GM19463 (cell line): ENCODE measurements at regions not wholly inside any gene's neighbourhood (a gene's known extent, or its start where the extent isn't known, plus 50 kb on each side); places are given as distances from the start of the nearest gene placed in this dataset.
A peak's percentile ranks its signal among the peaks of the same experiment; 100 is the strongest.
"Not testable (repeated sequence)": the region's sequence is repeated elsewhere in the genome, so short reads cannot be mapped to it uniquely, and the experiment has no call there.

Experiments
- ATAC-seq: cut with Tn5 transposase; IDR thresholded peaks from one replicate; pipeline ENCODE4 v1.9.1; 2021; ENCODE audit warnings: mild to moderate bottlenecking, moderate library complexity; ENCODE audit not compliant: unreplicated experiment

DNA sequence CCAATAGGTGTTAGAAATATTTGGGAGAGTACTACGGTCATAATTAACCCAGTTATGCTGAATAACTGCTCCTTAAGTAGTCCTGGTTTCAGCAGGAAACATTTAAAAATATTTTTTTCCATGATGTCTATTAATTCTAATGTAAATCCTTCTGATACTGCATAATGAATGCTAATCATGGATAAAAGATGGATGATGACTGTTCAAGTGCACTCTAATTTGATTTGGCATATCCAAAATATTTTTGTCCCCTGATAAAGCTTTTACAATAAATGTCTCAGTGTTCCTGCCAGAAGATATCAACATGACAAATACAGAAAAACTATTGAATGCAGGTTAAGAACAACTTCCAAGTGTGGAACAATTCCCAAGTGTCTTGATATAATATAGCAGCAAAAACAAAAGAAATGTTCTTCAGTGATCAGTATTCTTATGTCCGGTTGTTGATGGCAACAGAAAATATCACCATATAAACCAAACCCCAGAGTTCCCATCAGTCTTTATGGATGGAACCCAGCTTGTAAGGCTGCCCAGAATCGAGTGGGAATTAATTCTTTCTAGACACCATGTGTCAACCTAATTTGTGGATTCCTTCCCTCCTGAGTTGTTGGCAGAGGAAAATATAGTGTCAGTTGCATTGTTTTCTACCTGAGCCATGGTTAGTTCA is 205.4 kb upstream of the GK2 start:
- no peak for ATAC-seq

DNA sequence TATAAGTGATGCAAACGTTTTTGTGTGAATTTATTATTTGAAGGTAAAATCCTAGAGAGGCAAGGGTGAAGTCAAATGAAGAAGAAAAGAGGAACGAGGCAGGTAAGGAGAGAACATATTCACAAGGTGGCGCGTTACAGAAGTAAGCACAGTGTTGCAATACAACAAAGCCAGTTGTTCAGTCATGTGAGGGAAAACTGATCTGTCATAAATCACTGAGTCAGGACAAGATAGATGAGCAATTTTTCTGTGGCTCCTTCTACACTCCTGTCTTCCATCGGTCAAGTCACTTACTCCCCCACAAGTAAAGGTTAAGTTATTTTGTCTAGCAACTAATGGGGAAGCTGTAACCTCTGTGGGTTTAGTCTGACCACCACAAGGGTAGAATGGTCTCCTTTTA is 203.0 kb upstream of the GK2 start:
- no peak for ATAC-seq

DNA sequence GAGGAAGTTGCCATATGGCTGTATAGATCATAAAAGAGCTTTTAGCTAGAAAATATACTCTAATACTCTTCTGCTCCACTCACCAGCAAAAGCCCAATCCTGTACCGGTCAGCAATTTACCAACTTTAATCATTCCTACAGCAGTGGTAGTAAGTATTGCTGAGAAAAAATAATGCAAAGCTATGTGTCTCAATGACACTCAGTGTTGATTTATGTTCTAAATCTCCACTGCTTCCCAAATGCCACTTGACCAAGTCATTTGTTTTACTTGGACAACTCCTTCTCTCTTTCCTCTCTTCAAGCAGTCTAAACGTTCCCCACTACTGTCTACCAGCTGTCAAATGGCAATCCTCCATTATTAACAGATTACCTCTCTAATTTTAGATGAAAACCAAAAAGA is 201.8 kb upstream of the GK2 start:
- no peak for ATAC-seq

DNA sequence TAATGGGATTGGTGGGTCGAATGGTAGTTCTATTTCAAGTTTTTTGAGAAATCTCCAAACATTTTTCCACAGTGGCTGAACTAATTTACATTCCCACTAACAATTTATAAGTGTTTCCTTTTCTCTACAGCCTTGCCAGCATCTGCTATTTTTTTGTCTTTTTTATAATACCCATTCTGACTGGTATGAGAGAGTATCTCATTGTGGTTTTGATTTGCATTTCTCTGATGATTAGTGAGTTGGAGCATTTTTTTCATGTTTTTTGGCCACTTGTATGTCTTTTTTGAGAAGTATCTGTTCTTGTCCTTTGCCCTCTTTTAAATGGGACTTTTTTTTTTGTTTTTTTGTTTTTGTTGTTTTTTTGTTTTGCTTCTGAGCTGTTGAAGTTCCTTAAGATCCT is 200.0 kb upstream of the GK2 start:
- ATAC-seq: no peak

DNA sequence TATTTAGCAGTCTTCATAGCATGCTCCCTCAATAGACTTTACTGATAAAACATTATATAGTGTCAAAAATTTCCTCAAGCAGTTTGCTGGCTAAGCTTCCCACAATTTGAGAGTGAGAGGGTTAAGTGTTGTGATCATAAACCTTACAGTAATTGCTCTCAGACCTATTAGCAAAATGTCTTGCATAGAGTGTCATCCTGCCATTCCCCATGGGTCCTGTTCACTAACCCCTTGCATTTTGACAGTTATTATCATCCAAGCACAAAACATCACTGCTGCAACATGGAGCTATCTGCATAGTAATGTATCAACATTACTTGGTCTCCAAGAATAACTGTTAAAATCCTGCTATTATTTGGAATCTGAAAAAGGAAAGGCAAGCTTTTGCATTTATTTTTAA is 196.1 kb upstream of the GK2 start:
- ATAC-seq: no peak

DNA sequence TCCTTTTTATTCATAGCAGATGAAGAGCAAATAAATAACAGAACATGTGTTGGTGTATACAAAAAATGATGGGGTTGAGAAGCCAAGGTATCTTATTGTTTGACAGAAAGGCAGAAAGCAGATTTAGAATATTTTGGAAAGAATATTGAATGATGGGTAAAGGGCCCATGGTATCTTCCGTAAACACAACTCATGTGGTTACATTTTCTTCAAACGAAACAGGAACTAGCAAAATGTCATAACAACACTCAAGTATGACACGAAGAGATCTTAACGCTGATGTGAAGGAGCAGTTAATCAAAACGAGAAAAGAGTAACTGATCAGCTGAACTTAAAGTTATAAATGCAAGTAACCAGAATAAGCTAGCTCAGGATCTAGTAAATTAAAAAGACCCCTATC is 195.7 kb upstream of the GK2 start:
- no peak for ATAC-seq

DNA sequence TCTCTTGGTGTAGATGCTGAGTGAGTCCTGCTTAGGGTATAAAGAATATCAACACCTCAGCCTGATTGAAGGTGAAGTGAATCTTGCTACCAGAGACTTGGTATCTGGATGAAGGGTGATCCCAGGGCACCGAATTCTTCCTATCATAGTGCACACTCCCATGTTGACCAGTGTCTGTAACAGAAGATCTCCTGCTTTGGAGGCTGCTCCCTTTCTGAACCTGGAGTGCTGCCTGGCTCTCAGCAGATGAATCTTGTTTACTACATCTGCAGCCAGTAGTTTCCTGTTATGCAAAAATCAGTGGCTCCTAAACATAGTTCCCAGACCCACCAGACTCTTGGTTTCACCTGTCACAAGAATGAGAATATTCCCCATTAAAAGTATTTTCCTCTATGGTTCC is 191.7 kb upstream of the GK2 start:
- no peak for ATAC-seq

DNA sequence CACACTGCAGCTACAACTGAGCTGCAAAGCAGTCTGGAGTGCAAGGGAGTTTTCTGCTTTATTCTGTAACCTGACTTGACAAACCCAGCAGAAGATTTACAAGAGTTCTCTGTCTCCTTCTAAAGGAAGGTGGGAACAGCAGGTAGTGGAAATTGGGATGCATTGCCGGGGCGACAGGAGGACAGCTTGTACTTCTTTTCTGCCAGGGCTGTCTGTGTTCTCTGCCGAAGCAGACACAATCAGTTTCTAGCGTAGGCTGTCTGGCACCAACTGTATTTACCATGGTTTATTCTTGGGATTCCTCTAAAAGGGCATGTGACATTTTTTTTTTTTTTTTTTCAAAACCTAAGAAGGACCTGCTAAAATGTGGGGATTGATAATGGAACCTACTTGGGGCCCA is 190.8 kb upstream of the GK2 start:
- no peak for ATAC-seq

DNA sequence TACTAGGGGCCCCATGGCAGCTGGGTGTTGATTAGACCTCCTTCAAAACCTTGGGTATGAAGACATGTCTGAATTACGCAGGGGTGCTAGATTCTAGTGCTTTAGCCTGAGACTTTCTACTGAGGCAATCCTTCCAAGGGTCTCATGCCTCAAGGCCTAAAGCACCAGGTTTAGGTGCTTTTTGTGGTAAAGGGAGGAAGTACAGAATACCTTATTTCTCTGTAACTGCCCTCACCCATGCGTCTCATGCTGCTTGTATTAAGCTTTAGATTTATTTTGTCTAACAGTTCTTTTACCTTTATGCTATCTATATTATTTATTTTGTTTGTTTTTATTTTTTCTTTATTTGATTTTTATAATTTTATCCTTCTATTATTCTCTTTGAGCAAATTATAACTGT is 190.2 kb upstream of the GK2 start:
- ATAC-seq: no peak

DNA sequence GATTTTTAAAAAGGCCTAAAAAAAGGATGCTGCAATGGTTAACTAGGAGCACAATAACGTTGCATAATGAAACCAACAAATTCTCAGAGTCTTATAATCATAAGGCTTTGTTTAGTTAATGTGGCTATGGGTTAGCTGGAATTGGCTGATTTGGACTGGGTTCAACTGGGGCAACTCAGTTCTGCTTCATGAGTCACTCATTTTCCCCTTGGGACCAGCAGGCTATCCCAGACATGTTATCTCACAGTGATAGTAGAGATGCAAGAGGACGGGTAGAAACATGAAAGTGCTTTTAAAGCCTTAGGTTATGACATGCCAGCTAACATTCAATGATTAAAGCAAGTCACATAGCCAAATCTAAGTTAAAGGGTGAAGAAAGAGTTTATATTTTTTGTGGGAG is 189.2 kb upstream of the GK2 start:
- no peak for ATAC-seq

DNA sequence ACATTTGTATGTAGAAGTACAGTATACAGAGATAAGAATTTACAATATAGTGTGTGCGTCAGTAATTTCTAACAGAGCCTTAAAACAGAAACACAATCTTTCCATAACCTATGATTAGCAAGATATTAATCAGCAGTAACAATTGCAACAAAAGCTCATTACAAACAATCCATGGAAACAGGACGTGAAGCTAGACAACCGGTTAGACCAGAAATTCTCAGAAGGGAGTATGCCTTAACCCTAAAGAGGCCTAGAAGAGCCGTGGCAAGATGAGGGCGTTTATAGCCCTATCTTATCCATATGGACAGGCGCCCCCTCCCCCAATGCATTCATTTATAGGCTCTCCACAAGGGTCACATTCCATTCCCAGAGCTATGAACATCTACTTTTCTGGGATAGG is 184.2 kb upstream of the GK2 start:
- ATAC-seq: not testable (repeated sequence)

DNA sequence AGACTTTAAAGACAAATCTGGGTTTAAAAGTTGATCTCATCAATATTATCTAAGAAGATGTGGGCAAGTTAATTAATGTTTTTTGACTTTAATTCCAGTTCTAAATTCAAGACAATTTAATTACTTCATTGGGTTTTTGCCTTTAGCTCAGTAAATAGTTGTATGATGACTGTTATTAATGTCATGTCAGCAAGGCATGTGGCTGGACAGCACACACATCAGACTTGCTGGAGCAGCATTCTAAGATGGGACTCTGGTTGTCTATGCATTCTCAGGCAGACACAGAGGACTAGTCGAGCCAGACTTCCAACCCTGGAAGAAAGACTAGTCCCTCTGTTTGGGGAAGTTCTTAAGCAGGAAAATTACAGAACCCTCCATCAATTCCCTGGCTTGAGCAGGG is 180.7 kb upstream of the GK2 start:
- no peak for ATAC-seq

DNA sequence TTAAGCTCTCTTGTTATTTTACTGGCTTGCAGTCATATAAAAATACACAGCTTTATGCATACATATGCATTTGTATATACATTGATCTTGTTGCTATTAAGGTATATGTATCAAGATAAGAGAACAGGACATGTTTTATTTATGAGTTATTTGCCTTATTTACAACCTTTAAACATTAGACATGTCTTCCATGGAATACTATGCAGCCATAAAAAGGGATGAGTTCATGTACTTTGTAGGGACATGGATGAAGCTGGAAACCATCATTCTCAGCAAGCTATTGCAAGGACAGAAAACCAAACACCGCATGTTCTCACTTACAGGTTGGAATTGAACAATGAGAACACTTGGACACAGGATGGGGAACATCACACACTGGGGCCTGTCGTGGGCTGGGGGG is 179.2 kb upstream of the GK2 start:
- ATAC-seq: not testable (repeated sequence)

DNA sequence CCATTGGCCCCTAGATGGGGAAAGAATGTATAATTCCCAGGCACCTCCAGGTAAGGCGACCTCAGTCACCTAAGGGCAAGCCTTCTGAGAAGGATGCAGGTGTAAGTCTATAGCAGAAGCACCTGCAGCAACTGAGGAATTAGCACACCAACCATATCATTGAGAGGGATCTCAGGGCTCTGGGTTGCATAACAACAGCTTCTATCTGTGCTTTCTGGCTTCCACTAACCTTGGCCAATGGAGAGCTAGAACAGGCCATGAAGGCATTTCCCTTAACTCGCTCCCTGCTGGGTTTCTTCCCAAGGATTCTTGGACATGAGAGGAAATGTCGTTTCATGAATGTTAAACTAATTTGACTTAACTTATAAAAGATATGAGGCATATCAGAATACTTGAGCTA is 177.8 kb upstream of the GK2 start:
- no peak for ATAC-seq

DNA sequence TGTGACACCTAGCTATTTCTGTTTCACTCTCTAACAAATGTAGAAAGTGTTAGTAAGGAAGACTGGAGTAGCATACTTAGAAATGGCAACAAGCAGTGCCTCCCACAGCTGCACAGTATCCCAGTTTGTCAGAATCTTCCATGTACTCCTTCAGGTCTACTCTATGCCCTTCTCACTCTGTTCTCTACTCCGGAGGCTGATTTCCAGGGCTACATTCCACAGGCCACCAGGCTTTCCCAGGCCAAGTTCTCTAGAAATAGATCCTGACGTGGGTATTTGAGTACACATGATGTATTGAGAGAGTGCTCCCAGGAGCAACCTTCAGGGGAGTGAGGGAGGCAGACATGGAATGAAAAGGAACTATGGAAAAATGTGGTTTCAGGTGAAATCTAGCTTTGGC is 177.3 kb upstream of the GK2 start:
- ATAC-seq: no peak

DNA sequence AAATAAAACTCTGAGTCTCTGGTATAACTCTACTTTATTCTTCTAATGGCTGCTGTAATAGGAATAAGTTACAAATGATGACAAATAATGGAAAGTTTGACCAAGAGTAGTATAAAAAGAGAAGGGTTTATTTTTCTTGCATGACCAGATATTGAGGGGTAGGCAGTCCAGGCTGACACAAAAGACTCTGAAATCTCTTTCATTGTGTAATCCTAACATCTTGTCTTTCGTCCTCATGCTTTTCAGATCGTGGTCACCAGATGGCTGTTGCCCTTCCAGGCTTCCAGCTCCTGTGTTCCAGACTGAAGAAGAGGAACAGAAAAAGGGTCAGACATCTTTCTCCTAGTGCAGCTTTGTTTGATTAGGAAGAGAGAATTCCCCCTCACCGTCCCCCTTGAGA is 176.9 kb upstream of the GK2 start:
- no peak for ATAC-seq

DNA sequence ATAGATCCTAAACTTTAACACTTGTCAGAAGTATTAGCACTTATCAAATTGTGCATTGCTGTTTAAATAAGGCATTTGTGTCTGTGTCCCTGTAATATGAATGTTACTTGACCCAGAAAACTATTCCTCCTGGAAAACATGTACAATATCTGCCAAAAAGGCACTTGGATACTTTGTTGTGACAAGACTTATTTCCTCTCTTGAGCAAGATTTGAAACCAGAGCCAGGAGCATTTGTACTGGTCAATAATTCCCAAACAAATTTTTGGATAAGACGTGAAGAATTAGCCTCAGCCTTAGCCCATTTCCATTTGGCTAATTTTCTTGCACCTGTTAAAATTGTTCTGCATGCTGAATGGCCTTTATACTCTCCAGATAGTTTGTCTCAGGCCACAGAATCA is 176.3 kb upstream of the GK2 start:
- ATAC-seq: no peak

DNA sequence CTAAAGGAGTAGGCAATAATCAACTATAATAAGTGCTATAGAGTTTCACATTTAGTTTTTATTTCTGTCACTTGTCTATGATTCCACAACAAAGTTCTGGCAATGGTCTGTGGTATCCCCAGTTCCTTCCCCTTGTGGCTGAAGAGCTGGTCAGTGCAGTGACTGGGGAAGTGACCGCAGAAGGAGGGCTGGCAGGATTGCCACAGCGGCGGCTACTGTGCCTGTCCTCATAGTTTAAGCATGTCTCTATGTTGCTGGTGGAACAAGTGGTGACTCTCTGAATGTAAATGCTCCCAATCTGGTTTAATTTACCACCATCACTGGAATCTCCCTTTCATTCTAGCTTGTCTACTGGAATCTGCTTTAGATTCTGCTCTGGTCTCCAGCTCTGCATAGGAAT is 170.6 kb upstream of the GK2 start:
- no peak for ATAC-seq

DNA sequence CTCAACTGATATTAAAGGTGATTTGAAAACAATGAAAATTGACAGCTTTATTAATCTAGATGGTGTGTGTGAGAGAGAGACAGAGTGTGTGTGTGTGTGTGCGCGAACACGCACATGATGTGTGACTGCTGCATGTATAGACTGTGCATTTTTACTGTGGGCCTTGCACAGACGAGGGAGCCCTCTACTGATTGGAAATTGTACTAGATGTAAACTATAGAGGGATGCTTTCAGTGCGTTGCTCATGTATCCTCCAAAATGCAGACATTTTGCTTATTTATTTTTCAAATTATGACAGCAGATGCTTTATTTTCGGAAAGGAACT is 168.4 kb upstream of the GK2 start:
- peak; percentile 68 for ATAC-seq

DNA sequence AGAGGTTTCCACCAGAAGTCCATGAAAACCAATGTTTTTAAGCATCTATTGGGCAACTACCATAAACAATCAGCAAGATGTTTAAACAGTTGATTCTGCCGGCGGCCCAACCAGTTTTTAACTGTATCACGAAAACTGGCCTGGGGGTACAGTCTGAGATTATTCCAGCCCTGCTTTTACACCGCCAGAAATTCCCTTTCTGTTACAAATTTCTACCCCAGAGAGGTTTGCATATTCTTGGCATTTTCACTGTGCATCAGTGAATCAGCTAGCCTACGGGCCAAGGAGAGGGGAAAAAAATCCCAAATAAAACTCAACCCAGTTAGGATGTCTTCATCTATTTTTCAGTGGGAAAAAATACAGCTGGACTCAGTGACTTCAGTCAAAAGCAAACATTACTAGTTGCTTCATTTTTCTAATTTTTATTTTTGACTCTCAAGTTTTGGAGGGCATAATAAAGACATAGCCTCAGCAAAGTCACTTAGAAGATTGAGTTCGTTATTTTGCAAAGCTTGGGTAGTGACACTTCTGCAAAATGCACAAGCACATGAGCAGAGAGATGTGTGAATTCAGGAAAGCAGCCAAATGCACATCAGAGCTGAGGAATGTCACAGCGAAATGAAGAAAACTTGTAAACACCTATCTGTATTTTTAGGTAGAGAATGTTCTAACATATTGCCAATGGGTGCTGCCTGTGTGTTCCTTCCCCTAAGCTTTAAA is 167.8 kb upstream of the GK2 start:
- no peak for ATAC-seq

DNA sequence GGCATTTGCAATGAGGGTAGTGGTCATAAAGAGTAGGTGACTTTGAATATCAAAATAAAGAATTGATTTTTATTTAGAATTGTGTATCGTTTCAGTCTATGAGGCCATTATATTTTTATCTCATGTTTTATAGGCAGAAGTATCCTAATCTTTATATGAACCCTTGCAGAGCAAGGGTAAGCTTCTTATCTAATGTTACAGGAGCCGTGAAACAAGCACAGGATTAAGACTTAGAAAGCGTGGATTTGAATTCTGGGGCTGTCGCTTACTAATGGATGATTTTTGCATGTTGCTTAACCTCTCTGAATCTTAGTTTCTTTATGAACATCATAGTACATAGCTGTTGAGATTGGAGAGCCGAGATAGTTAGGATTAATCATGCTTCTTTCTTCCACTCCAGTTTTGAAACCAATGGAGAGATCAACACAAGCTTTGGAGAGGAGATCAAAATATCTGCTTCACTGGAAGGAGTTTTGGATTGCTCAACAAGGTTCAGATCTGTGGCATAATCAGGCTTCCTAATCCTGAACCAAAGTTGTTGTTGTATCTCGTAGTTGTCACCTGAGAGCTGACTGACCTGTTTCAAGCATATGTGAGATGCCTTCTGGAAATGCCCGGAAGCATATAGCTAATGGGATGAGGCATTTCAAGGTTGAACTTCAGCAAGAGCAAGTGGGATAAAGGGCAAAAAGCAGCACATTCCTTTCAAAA is 166.9 kb upstream of the GK2 start:
- ATAC-seq: no peak

DNA sequence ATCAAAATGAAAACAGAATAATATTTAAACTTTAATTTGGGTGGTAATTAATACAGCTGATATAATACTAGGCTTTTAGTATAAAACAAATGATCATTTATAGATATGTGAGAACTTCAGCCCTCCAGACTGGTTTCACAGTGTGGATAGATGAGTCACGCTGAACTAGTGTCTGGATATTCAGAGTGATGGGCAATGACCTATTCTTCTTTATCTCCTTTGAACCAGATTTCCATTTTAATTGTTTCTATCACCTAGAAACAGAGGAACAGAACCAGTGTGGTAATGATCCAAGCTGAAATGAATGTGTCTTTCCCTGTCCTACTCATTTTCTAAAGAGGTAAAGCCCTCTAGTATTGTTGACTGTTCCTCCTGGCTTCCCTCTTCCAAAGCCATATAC is 155.2 kb upstream of the GK2 start:
- no peak for ATAC-seq

DNA sequence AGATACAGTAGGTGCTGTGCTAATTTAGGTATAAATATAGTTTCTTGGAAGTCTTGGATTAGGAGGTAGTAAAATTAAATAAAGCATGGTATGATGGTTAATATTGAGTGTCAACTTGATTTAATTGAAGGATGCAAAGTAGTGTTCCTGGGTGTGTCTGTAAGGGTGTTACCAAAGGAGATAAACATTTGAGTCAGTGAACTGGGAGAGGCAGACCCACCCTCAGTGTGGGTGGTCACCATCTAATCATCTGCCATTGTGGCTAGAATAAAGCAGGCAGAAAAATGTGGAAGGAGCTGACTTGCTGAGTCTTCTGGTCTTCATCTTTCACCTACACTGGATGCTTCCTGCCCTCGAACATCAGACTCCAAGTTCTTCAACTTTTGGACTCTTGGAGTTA is 153.7 kb upstream of the GK2 start:
- no peak for ATAC-seq
